ENCODE measurements at regions not wholly inside any gene's neighbourhood (a gene's known extent, or its start where the extent isn't known, plus 50 kb on each side); places are given as distances from the start of the nearest gene placed in this dataset.

GRCh38 chr13:105219651-105220050, 1315.8 kb downstream of the EFNB2 start:
- TF ChIP-seq CTCF (IDR thresholded peaks at IDR 0.05; ENCODE audit: low read depth, low read length) = no peak
- Histone ChIP-seq H3K9me3 (ENCODE audit: low read depth) (no peaks in the 10 kb centered on the region), H3K27ac (no peak overlapping the region), H3K36me3 (no peaks in the 10 kb centered on the region), H3K4me1 (ENCODE audit: low read depth) (no peaks in the 10 kb centered on the region), H3K4me3 (no peak overlapping the region), H3K27me3 (no peaks in the 10 kb centered on the region)
- DNase-seq (ENCODE audit: low read depth in 1 of 2, low spot score in 1 of 2) = no peak

GRCh38 chr13:105213512-105213911, 1322.0 kb downstream of the EFNB2 start:
- Histone ChIP-seq H3K27me3 (no peaks in the 10 kb centered on the region), H3K4me3 (no peak overlapping the region), H3K4me1 (ENCODE audit: low read depth) (no peaks in the 10 kb centered on the region), H3K9me3 (ENCODE audit: low read depth) (no peaks in the 10 kb centered on the region), H3K27ac (no peak overlapping the region), H3K36me3 (no peaks in the 10 kb centered on the region)
- DNase-seq (ENCODE audit: low read depth in 1 of 2, low spot score in 1 of 2) = peak in 1 of 2 donors; percentile 7
- TF ChIP-seq CTCF (IDR thresholded peaks at IDR 0.05; ENCODE audit: low read depth, low read length) = no peak

GRCh38 chr13:105207572-105208293, 1327.7 kb downstream of the EFNB2 start:
- Histone ChIP-seq H3K27me3 (no peaks in the 10 kb centered on the region), H3K27ac (no peak overlapping the region), H3K9me3 (ENCODE audit: low read depth) (no peaks in the 10 kb centered on the region), H3K4me3 (no peak overlapping the region), H3K36me3 (no peaks in the 10 kb centered on the region), H3K4me1 (ENCODE audit: low read depth) (no peaks in the 10 kb centered on the region)
- peak; percentile 10 for TF ChIP-seq CTCF (IDR thresholded peaks at IDR 0.05; ENCODE audit: low read depth, low read length)
- peak in 1 of 2 donors; percentile 51 for DNase-seq (ENCODE audit: low read depth in 1 of 2, low spot score in 1 of 2)

GRCh38 chr13:105202354-105202753, 1333.1 kb downstream of the EFNB2 start:
- Histone ChIP-seq H3K4me1 (ENCODE audit: low read depth) (no peaks in the 10 kb centered on the region), H3K27ac (no peak overlapping the region), H3K4me3 (no peak overlapping the region), H3K9me3 (ENCODE audit: low read depth) (no peaks in the 10 kb centered on the region), H3K27me3 (no peaks in the 10 kb centered on the region), H3K36me3 (no peaks in the 10 kb centered on the region)
- DNase-seq (ENCODE audit: low read depth in 1 of 2, low spot score in 1 of 2) = peak; percentile 65 to 73
- TF ChIP-seq CTCF (IDR thresholded peaks at IDR 0.05; ENCODE audit: low read depth, low read length) = peak; percentile 72

GRCh38 chr13:105201351-105201750, 1334.1 kb downstream of the EFNB2 start:
- Histone ChIP-seq H3K27me3 (no peaks in the 10 kb centered on the region), H3K4me1 (ENCODE audit: low read depth) (no peaks in the 10 kb centered on the region), H3K27ac (no peak overlapping the region), H3K9me3 (ENCODE audit: low read depth) (no peaks in the 10 kb centered on the region), H3K4me3 (no peak overlapping the region), H3K36me3 (no peaks in the 10 kb centered on the region)
- no peak for TF ChIP-seq CTCF (IDR thresholded peaks at IDR 0.05; ENCODE audit: low read depth, low read length)
- no peak for DNase-seq (ENCODE audit: low read depth in 1 of 2, low spot score in 1 of 2)

Data from cardiac muscle cell (in vitro differentiated cells and primary cell).